Colonic mucosa (tissue), 4 donors: ENCODE measurements at regions not wholly inside any gene's neighbourhood (a gene's known extent, or its start where the extent isn't known, plus 50 kb on each side); places are given as distances from the start of the nearest gene placed in this dataset.

Experiments
- DNase-seq: peaks from one replicate; pipeline ENCODE4 v3.0.0-alpha.2; 2020
- H3K27ac ChIP-seq: fragments of 200-600 bp; one replicate; pipeline ENCODE4 v1.8.0; 2021
- H3K27me3 ChIP-seq: fragments of 200-600 bp; one replicate; pipeline ENCODE4 v1.8.0; 2021
- H3K36me3 ChIP-seq: fragments of 200-600 bp; one replicate; pipeline ENCODE4 v1.8.0; 2021
- H3K4me1 ChIP-seq: fragments of 200-600 bp; one replicate; pipeline ENCODE4 v1.8.0; 2021; ENCODE audit warnings: mild to moderate bottlenecking
- H3K4me3 ChIP-seq: fragments of 200-600 bp; one replicate; pipeline ENCODE4 v1.8.0; 2021
- H3K9ac ChIP-seq, 2 donors: one replicate each; pipeline ENCODE4 v1.7.0; 2013; ENCODE audit warnings: control low read depth in 2 of 2, low read depth in 2 of 2, low read length in 2 of 2
- H3K9me3 ChIP-seq: fragments of 200-600 bp; one replicate; pipeline ENCODE4 v1.8.0; 2021
- CTCF ChIP-seq: fragments of 200-600 bp; IDR thresholded peaks from one replicate; pipeline ENCODE4 v1.8.0; 2022; ENCODE audit warnings: antibody characterized with exemption, mild to moderate bottlenecking
- intact Hi-C: fragments of 100-400 bp; cut with DNase I; formaldehyde crosslinking; loops from one replicate; pipeline ENCODE4 v1.14.1; 2022
- donor health status: healthy.
- donor health status: DM: no; HTN: no; CAD: no.
- donor health status: DM: no; HTN: no; CAD: no.

- Histone ChIP-seq H3K9me3 (no peaks in the 10 kb centered on the region), H3K36me3 (no peaks in the 10 kb centered on the region), H3K4me1 (no peaks in the 10 kb centered on the region), H3K4me3 (no peak overlapping the region), H3K27ac (no peak overlapping the region), H3K27me3 (no peaks in the 10 kb centered on the region), H3K9ac (no peak overlapping the region)
- no peak for TF ChIP-seq CTCF
- intact Hi-C loops, result no loop called here
- no peak for DNase-seq
Measured at GRCh38 chr2:147247749-147248148, 597.1 kb upstream of the ACVR2A start.

- Histone ChIP-seq H3K4me3 (no peak overlapping the region), H3K36me3 (no peaks in the 10 kb centered on the region), H3K4me1 (no peaks in the 10 kb centered on the region), H3K27ac (no peak overlapping the region), H3K9me3 (no peaks in the 10 kb centered on the region), H3K27me3 (no peaks in the 10 kb centered on the region), H3K9ac (no peak overlapping the region)
- intact Hi-C loops, result no loop called here
- no peak for TF ChIP-seq CTCF
- DNase-seq, result no peak
Measured at GRCh38 chr2:147242445-147242844, 602.4 kb upstream of the ACVR2A start.

GRCh38 chr2:147236601-147237000 lies 608.2 kb upstream of the ACVR2A start:
- no peak for TF ChIP-seq CTCF
- H3K27ac ChIP-seq, result no peak overlapping the region

GRCh38 chr2:147232225-147232669 lies 612.6 kb upstream of the ACVR2A start:
- no peaks in the 10 kb centered on the region for H3K4me1 ChIP-seq
- no peak overlapping the region for H3K9ac ChIP-seq
- DNase-seq, result no peak
- TF ChIP-seq CTCF, result no peak
- no peaks in the 10 kb centered on the region for H3K9me3 ChIP-seq
- intact Hi-C loops, result no loop called here
- no peak overlapping the region for H3K4me3 ChIP-seq
- H3K36me3 ChIP-seq, result no peaks in the 10 kb centered on the region
- H3K27me3 ChIP-seq, result no peaks in the 10 kb centered on the region
- H3K27ac ChIP-seq, result no peak overlapping the region

More at GRCh38 chr2:147236601-147237000, 608.2 kb upstream of the ACVR2A start:
- Histone ChIP-seq H3K4me3 (no peak overlapping the region), H3K27me3 (no peaks in the 10 kb centered on the region), H3K36me3 (no peaks in the 10 kb centered on the region), H3K9ac (no peak overlapping the region), H3K4me1 (no peaks in the 10 kb centered on the region), H3K9me3 (no peaks in the 10 kb centered on the region)
- intact Hi-C loops, result no loop called here
- DNase-seq, result no peak

GRCh38 chr2:147231607-147232006 lies 613.2 kb upstream of the ACVR2A start:
- DNase-seq, result no peak
- Histone ChIP-seq H3K27ac (no peak overlapping the region), H3K36me3 (no peaks in the 10 kb centered on the region), H3K9ac (no peak overlapping the region), H3K27me3 (no peaks in the 10 kb centered on the region), H3K4me3 (no peak overlapping the region), H3K9me3 (no peaks in the 10 kb centered on the region), H3K4me1 (no peaks in the 10 kb centered on the region)
- no peak for TF ChIP-seq CTCF
- intact Hi-C loops, result no loop called here

- Histone ChIP-seq H3K4me1 (no peaks in the 10 kb centered on the region), H3K27me3 (no peaks in the 10 kb centered on the region), H3K36me3 (no peaks in the 10 kb centered on the region), H3K4me3 (no peak overlapping the region), H3K27ac (no peak overlapping the region), H3K9ac (no peak overlapping the region), H3K9me3 (no peaks in the 10 kb centered on the region)
- TF ChIP-seq CTCF, result no peak
- DNase-seq, result no peak
- intact Hi-C loops, result no loop called here
Measured at GRCh38 chr2:147231081-147231480, 613.7 kb upstream of the ACVR2A start.
